MCF 10A (cell line): ENCODE measurements at regions not wholly inside any gene's neighbourhood (a gene's known extent, or its start where the extent isn't known, plus 50 kb on each side); places are given as distances from the start of the nearest gene placed in this dataset.

Source experiments
- BruUV-seq: library from RNA; stranded (reverse); fragments of 400-500 nt; replicated peaks from 2 replicates; lab custom pipeline; 2021; lab: Mats Ljungman, UMichigan
- CTCF ChIA-PET: fragments of 300-600 bp; sonication (Branson Sonifier 250); formaldehyde crosslinking; extraction: SDS; loops from one replicate; lab custom pipeline; 2021; ENCODE audit warnings: antibody characterized with exemption, inconsistent platforms; lab: Yijun Ruan, JAX
- POLR2A ChIA-PET: fragments of 300-600, 350-650 bp; sonication (Branson Sonifier 250); formaldehyde crosslinking; extraction: SDS; loops from one replicate; lab custom pipeline; 2020; ENCODE audit warnings: antibody characterized with exemption, inconsistent platforms; lab: Yijun Ruan, JAX
- DNase-seq: peaks from one replicate; pipeline ENCODE4 v3.0.0-alpha.2; 2018; ENCODE audit not compliant: unreplicated experiment
- H3K27ac Mint-ChIP-seq: one replicate; pipeline ENCODE4 v1.8.0; 2022; ENCODE audit warnings: mild to moderate bottlenecking, low read depth, mixed read lengths; ENCODE audit not compliant: unreplicated experiment
- H3K27me3 Mint-ChIP-seq: one replicate; pipeline ENCODE4 v1.8.0; 2022; ENCODE audit warnings: mixed read lengths; ENCODE audit not compliant: insufficient read depth, unreplicated experiment
- H3K36me3 Mint-ChIP-seq: one replicate; pipeline ENCODE4 v1.8.0; 2022; ENCODE audit warnings: mild to moderate bottlenecking, moderate library complexity, mixed read lengths; ENCODE audit not compliant: insufficient read depth, unreplicated experiment
- H3K4me1 Mint-ChIP-seq: one replicate; pipeline ENCODE4 v1.8.0; 2022; ENCODE audit warnings: mixed read lengths; ENCODE audit not compliant: insufficient read depth, unreplicated experiment
- H3K4me3 Mint-ChIP-seq: one replicate; pipeline ENCODE4 v1.8.0; 2022; ENCODE audit warnings: mild to moderate bottlenecking, moderate library complexity, mixed read lengths; ENCODE audit not compliant: unreplicated experiment
- H3K9me3 Mint-ChIP-seq: one replicate; pipeline ENCODE4 v1.8.0; 2022; ENCODE audit warnings: mixed read lengths; ENCODE audit not compliant: unreplicated experiment
- CTCF ChIP-seq: fragments of 200-600 bp; IDR thresholded peaks from one replicate; pipeline ENCODE4 v1.8.0; 2022; ENCODE audit warnings: antibody characterized with exemption, mild to moderate bottlenecking; ENCODE audit not compliant: unreplicated experiment
- intact Hi-C: fragments of 100-400 bp; cut with micrococcal nuclease; formaldehyde crosslinking; loops from 2 replicates; pipeline ENCODE4 v1.14.1; 2022

GRCh38 chr1:163799190-163799805, 477.5 kb downstream of the NUF2 start:
- ChIA-PET CTCF (no interaction called here), POLR2A (interaction anchor here (0.6 kb wide), 1 partner anchor 73 kb away, joined by 3 read pairs; no protein-coding TSS in a partner anchor)
- no peak for TF ChIP-seq CTCF
- Mint-ChIP-seq H3K27me3 (no peaks in the 10 kb centered on the region), H3K9me3 (no peaks in the 10 kb centered on the region), H3K27ac (no peak overlapping the region), H3K4me3 (no peak overlapping the region), H3K36me3 (no peaks in the 10 kb centered on the region), H3K4me1 (peaks cover 10% of the 10 kb centered on the region)
- BruUV-seq = no TSS peak
- DNase-seq = no peak
- intact Hi-C loops = no loop called here

GRCh38 chr1:163807331-163808049, 485.7 kb downstream of the NUF2 start:
- Mint-ChIP-seq H3K9me3 (no peaks in the 10 kb centered on the region), H3K27me3 (no peaks in the 10 kb centered on the region), H3K4me1 (no peaks in the 10 kb centered on the region), H3K4me3 (no peak overlapping the region), H3K36me3 (no peaks in the 10 kb centered on the region), H3K27ac (no peak overlapping the region)
- no TSS peak for BruUV-seq
- no peak for TF ChIP-seq CTCF
- DNase-seq = no peak
- POLR2A ChIA-PET = no interaction called here
- CTCF ChIA-PET = interaction anchor here (0.6 to 0.7 kb wide), 3 partner anchors 154 to 1312 kb away, joined by 3 to 4 read pairs (median 4); no protein-coding TSS in a partner anchor
- intact Hi-C loops = no loop called here

- intact Hi-C loops = no loop called here
- Mint-ChIP-seq H3K4me1 (no peaks in the 10 kb centered on the region), H3K27me3 (no peaks in the 10 kb centered on the region), H3K4me3 (no peak overlapping the region), H3K27ac (no peak overlapping the region), H3K36me3 (no peaks in the 10 kb centered on the region), H3K9me3 (no peaks in the 10 kb centered on the region)
- no TSS peak for BruUV-seq
- no peak for DNase-seq
- CTCF ChIA-PET = interaction anchor here (0.7 kb wide), 1 partner anchor 12 kb away, joined by 3 read pairs; no protein-coding TSS in a partner anchor
- TF ChIP-seq CTCF = no peak
- POLR2A ChIA-PET = no interaction called here
Measured at GRCh38 chr1:163813251-163813650, 491.5 kb downstream of the NUF2 start.

- intact Hi-C loops = loop anchor here (1.0 to 10.0 kb wide), 3 partner anchors 265 to 1253 kb away; no protein-coding TSS in a partner anchor
- BruUV-seq = no TSS peak
- Mint-ChIP-seq H3K27ac (no peak overlapping the region), H3K9me3 (no peaks in the 10 kb centered on the region), H3K36me3 (no peaks in the 10 kb centered on the region), H3K27me3 (no peaks in the 10 kb centered on the region), H3K4me3 (no peak overlapping the region), H3K4me1 (peaks cover 8% of the 10 kb centered on the region)
- TF ChIP-seq CTCF = no peak
- POLR2A ChIA-PET = interaction anchor here (0.6 to 0.9 kb wide), 3 partner anchors 23 to 738 kb away, joined by 3 to 4 read pairs (median 4); no protein-coding TSS in a partner anchor
- no peak for DNase-seq
- CTCF ChIA-PET = interaction anchor here (0.6 to 1.8 kb wide), 20 partner anchors 9 to 1261 kb away, joined by 3 to 18 read pairs (median 4); no protein-coding TSS in a partner anchor
Measured at GRCh38 chr1:163820226-163820625, 498.5 kb downstream of the NUF2 start.
